Testis (tissue), 2 donors: ENCODE measurements at regions not wholly inside any gene's neighbourhood (a gene's known extent, or its start where the extent isn't known, plus 50 kb on each side); places are given as distances from the start of the nearest gene placed in this dataset.

Source experiments
- POLR2A ChIP-seq: fragments of 450-650 bp; IDR thresholded peaks from one replicate; pipeline ENCODE4 v1.6.1; 2017; ENCODE audit warnings: antibody characterized with exemption, mild to moderate bottlenecking, moderate library complexity
- TF ChIP-seq, protein P1 (sequence below), 3 experiments: fragments of 450-650 bp in 2 of 3; fragments of 200-600 bp in 1 of 3; sonication (generic) in 1 of 3; IDR thresholded peaks; one replicate each; pipeline ENCODE4 v1.5.1; 2016 to 2019; ENCODE audit warnings: antibody characterized with exemption in 3 of 3, mild to moderate bottlenecking in 2 of 3, moderate library complexity in 1 of 3

GRCh38 chr3:67976663-67977062 lies 322.3 kb upstream of the SUCLG2 start:
- TF ChIP-seq, protein P1, sequence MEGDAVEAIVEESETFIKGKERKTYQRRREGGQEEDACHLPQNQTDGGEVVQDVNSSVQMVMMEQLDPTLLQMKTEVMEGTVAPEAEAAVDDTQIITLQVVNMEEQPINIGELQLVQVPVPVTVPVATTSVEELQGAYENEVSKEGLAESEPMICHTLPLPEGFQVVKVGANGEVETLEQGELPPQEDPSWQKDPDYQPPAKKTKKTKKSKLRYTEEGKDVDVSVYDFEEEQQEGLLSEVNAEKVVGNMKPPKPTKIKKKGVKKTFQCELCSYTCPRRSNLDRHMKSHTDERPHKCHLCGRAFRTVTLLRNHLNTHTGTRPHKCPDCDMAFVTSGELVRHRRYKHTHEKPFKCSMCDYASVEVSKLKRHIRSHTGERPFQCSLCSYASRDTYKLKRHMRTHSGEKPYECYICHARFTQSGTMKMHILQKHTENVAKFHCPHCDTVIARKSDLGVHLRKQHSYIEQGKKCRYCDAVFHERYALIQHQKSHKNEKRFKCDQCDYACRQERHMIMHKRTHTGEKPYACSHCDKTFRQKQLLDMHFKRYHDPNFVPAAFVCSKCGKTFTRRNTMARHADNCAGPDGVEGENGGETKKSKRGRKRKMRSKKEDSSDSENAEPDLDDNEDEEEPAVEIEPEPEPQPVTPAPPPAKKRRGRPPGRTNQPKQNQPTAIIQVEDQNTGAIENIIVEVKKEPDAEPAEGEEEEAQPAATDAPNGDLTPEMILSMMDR (IDR thresholded peaks at IDR 0.05), result no peak
- TF ChIP-seq POLR2A, result no peak
